ENCODE measurements at regions not wholly inside any gene's neighbourhood (a gene's known extent, or its start where the extent isn't known, plus 50 kb on each side); places are given as distances from the start of the nearest gene placed in this dataset.

GRCh38 chr12:68452078-68452715, 120.0 kb upstream of the MDM1 start:
- no peak for DNase-seq

- DNase-seq, result no peak
Measured at GRCh38 chr12:68453278-68453677, 121.1 kb upstream of the MDM1 start.

GRCh38 chr12:68453876-68454275, 121.7 kb upstream of the MDM1 start:
- no peak for DNase-seq

- no peak for DNase-seq
Measured at GRCh38 chr12:68454892-68455291, 122.7 kb upstream of the MDM1 start.

- no peak for DNase-seq
Measured at GRCh38 chr12:68455691-68456345, 123.7 kb upstream of the MDM1 start.

GRCh38 chr12:68458866-68459265, 126.7 kb upstream of the MDM1 start:
- no peak for DNase-seq

GRCh38 chr12:68460236-68460635, 128.1 kb upstream of the MDM1 start:
- DNase-seq, result no peak

- no peak for DNase-seq
Measured at GRCh38 chr12:68461645-68462044, 129.5 kb upstream of the MDM1 start.

GRCh38 chr12:68462803-68463202, 130.6 kb upstream of the MDM1 start:
- DNase-seq, result peak; percentile 45

- no peak for DNase-seq
Measured at GRCh38 chr12:68465227-68465626, 133.1 kb upstream of the MDM1 start.

- no peak for DNase-seq
Measured at GRCh38 chr12:68467514-68467913, 135.4 kb upstream of the MDM1 start.

GRCh38 chr12:68468036-68468435, 135.9 kb upstream of the MDM1 start:
- no peak for DNase-seq

- DNase-seq, result no peak
Measured at GRCh38 chr12:68469113-68469512, 137.0 kb upstream of the MDM1 start.

- no peak for DNase-seq
Measured at GRCh38 chr12:68470664-68471328, 138.6 kb upstream of the MDM1 start.

- no peak for DNase-seq
Measured at GRCh38 chr12:68474467-68475204, 136.1 kb upstream of the RAP1B start.

GRCh38 chr12:68476794-68477193, 133.9 kb upstream of the RAP1B start:
- no peak for DNase-seq

- DNase-seq, result no peak
Measured at GRCh38 chr12:68477261-68477772, 133.4 kb upstream of the RAP1B start.

- DNase-seq, result no peak
Measured at GRCh38 chr12:68477906-68478305, 132.8 kb upstream of the RAP1B start.

- DNase-seq, result no peak
Measured at GRCh38 chr12:68478516-68479260, 132.0 kb upstream of the RAP1B start.

GRCh38 chr12:68479261-68479895, 131.3 kb upstream of the RAP1B start:
- no peak for DNase-seq

GRCh38 chr12:68479896-68480291, 130.8 kb upstream of the RAP1B start:
- no peak for DNase-seq

- DNase-seq, result no peak
Measured at GRCh38 chr12:68480526-68480925, 130.2 kb upstream of the RAP1B start.
